ENCODE measurements at regions not wholly inside any gene's neighbourhood (a gene's known extent, or its start where the extent isn't known, plus 50 kb on each side); places are given as distances from the start of the nearest gene placed in this dataset.

DNA sequence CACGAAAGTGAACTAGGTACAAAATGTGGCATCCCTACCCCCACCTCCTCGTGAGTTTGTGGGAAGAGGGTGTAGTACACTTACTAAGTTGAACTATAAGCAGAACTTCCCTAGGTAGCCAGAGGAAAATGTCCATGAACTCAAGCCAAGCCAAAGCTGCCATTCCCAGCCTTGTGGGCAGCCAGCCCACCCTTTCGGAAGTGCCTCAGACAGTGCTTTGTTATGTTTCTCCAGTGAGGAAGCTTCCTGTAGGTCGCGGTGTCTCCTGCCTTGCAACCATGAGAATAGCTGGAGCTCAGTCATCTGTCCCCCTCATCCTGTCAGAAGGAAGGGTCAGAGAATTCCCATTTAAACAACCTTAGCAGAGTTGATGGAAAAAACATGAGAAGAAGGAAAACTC lies 266.9 kb downstream of the DUSP6 start:
- TF ChIP-seq CTCF (IDR thresholded peaks at IDR 0.05): no peak
- DNase-seq (ENCODE audit: extremely low spot score, unreplicated experiment): no peak
- Mint-ChIP-seq H3K27me3 (ENCODE audit: unreplicated experiment) (no peaks in the 10 kb centered on the region), H3K4me3 (ENCODE audit: unreplicated experiment) (no peak overlapping the region), H3K4me1 (ENCODE audit: unreplicated experiment) (peaks cover 2% of the 10 kb centered on the region), H3K27ac (ENCODE audit: unreplicated experiment) (no peak overlapping the region), H3K9me3 (ENCODE audit: unreplicated experiment) (no peaks in the 10 kb centered on the region), H3K36me3 (ENCODE audit: unreplicated experiment) (no peaks in the 10 kb centered on the region)

DNA sequence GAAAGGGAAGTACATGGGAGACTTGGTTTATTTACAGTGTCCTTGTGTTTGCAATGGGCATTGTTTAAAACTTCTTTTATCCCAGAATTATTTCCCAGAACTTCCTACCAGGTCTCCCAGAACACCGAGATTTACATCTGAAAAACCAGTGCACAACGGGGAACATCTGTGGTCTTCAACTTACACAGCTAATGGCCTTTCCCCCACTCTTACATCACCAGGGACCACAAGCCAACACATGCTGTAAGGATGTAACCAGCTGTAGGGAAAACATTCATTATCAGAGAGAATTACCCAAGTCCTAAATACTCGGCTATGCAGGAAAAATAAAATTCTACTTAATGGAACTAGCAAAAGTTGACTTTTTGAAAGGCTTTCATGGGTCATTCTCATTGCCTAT lies 267.6 kb downstream of the DUSP6 start:
- H3K4me3 Mint-ChIP-seq (ENCODE audit: unreplicated experiment): no peak overlapping the region
- peaks cover 2% of the 10 kb centered on the region for H3K4me1 Mint-ChIP-seq (ENCODE audit: unreplicated experiment)
- no peaks in the 10 kb centered on the region for H3K36me3 Mint-ChIP-seq (ENCODE audit: unreplicated experiment)

DNA sequence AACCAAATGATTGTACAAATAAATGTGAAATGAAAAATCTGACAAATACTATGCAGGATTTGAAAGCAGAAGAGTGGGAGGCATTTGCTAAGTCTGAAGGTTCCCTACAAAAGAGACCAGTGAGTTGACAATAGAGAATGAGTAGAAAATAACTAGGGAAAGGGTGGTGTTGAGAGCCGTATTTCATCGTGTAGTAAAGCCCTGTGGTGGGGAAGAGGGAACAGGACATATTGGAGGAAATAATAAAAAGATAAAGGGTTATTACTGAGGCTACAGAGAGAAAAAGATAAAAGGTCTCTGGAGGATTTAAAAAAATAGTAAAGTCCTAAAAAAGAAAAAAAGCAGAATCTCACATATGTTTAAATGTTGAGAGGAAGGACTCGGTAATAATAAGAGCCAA lies 268.8 kb downstream of the DUSP6 start:
- Mint-ChIP-seq H3K36me3 (ENCODE audit: unreplicated experiment) (no peaks in the 10 kb centered on the region), H3K27me3 (ENCODE audit: unreplicated experiment) (no peaks in the 10 kb centered on the region), H3K4me1 (ENCODE audit: unreplicated experiment) (peaks cover 2% of the 10 kb centered on the region), H3K27ac (ENCODE audit: unreplicated experiment) (no peak overlapping the region), H3K4me3 (ENCODE audit: unreplicated experiment) (no peak overlapping the region), H3K9me3 (ENCODE audit: unreplicated experiment) (no peaks in the 10 kb centered on the region)
- no peak for TF ChIP-seq CTCF (IDR thresholded peaks at IDR 0.05)
- DNase-seq (ENCODE audit: extremely low spot score, unreplicated experiment): no peak

More for the DNA sequence above, 267.6 kb downstream of the DUSP6 start:
- no peak for TF ChIP-seq CTCF (IDR thresholded peaks at IDR 0.05)
- Mint-ChIP-seq H3K9me3 (ENCODE audit: unreplicated experiment) (no peaks in the 10 kb centered on the region), H3K27me3 (ENCODE audit: unreplicated experiment) (no peaks in the 10 kb centered on the region), H3K27ac (ENCODE audit: unreplicated experiment) (no peak overlapping the region)
- no peak for DNase-seq (ENCODE audit: extremely low spot score, unreplicated experiment)

- no peak for DNase-seq (ENCODE audit: extremely low spot score, unreplicated experiment)
- no peak overlapping the region for H3K27ac Mint-ChIP-seq (ENCODE audit: unreplicated experiment)
- no peak overlapping the region for H3K4me3 Mint-ChIP-seq (ENCODE audit: unreplicated experiment)
- H3K36me3 Mint-ChIP-seq (ENCODE audit: unreplicated experiment): no peaks in the 10 kb centered on the region
- H3K9me3 Mint-ChIP-seq (ENCODE audit: unreplicated experiment): no peaks in the 10 kb centered on the region
- H3K4me1 Mint-ChIP-seq (ENCODE audit: unreplicated experiment): peaks cover 2% of the 10 kb centered on the region
- no peaks in the 10 kb centered on the region for H3K27me3 Mint-ChIP-seq (ENCODE audit: unreplicated experiment)
- TF ChIP-seq CTCF (IDR thresholded peaks at IDR 0.05): no peak
Measured at GRCh38 chr12:89082370-89082753, 269.9 kb downstream of the DUSP6 start.

DNA sequence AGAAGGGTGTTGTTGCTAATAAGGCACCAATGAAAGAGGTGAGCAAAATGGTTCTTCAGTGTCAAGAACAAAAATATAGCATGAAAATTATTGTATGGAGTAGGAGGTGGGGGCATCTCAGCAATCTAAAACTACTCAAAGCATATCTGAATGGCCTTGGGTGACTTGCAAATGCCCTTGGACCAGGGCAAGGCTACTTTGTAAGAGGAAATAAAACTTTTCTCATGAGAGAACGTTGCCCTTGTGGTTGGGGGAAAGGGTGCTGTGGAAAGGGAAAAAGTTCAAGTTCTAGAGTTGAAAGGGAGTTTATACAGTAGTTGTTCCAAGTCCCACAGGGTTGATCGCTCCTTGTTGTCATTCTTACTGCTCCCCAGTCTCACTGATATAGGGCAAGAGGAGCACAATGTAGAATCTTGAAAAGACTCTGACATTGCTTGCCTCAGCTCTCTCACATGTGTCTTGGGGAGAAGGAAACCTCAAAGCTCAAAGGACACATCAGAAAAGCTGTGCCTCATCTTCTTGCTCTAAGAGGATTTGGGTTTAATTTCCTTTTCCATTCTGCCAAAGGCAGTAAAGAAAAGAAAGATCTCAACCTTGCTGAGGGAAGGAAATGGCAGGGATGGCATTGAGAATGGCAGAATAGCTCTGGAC lies 270.5 kb downstream of the DUSP6 start:
- no peak for DNase-seq (ENCODE audit: extremely low spot score, unreplicated experiment)
- Mint-ChIP-seq H3K9me3 (ENCODE audit: unreplicated experiment) (no peaks in the 10 kb centered on the region), H3K4me3 (ENCODE audit: unreplicated experiment) (no peak overlapping the region), H3K4me1 (ENCODE audit: unreplicated experiment) (peaks cover 2% of the 10 kb centered on the region), H3K36me3 (ENCODE audit: unreplicated experiment) (no peaks in the 10 kb centered on the region), H3K27ac (ENCODE audit: unreplicated experiment) (no peak overlapping the region), H3K27me3 (ENCODE audit: unreplicated experiment) (no peaks in the 10 kb centered on the region)
- TF ChIP-seq CTCF (IDR thresholded peaks at IDR 0.05): no peak
